DOHH2 (cell line): ENCODE measurements at regions not wholly inside any gene's neighbourhood (a gene's known extent, or its start where the extent isn't known, plus 50 kb on each side); places are given as distances from the start of the nearest gene placed in this dataset.

Experiments used
- EZH2phosphoT487 ChIP-seq: fragments of 200-600 bp; sonication (generic); IDR thresholded peaks from 2 replicates; pipeline ENCODE4 v1.6.1; 2017; ENCODE audit warnings: borderline replicate concordance, mild to moderate bottlenecking, antibody characterized with exemption, low read length, moderate library complexity, mixed read lengths
- TF ChIP-seq, protein P1 (sequence below): fragments of 200-600 bp; sonication (generic); IDR thresholded peaks from one replicate; pipeline ENCODE4 v1.5.1; 2014; ENCODE audit warnings: antibody characterized with exemption, mild to moderate bottlenecking, low read depth, low read length; ENCODE audit not compliant: poor library complexity, severe bottlenecking

DNA sequence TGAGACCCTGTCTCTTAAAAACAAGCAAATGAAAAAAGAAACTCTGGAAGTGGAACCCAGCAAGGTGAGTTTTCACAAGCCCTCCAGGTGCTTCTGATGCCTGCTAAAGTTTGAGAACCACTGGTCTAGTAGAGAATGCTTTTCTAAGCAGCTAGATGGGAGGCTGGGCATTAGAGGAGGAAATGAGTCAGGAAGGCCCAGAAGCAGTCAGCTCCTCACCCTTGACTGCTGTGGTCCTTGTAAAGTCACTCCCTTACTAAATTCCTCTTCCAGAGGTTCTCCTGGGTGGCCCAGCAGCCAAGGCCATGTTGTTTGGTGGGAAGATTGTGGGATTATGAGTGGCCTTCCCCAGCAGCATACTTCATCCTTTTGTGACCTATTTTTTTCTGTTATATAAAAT is 52.0 kb upstream of the FYN start:
- TF ChIP-seq, protein P1, sequence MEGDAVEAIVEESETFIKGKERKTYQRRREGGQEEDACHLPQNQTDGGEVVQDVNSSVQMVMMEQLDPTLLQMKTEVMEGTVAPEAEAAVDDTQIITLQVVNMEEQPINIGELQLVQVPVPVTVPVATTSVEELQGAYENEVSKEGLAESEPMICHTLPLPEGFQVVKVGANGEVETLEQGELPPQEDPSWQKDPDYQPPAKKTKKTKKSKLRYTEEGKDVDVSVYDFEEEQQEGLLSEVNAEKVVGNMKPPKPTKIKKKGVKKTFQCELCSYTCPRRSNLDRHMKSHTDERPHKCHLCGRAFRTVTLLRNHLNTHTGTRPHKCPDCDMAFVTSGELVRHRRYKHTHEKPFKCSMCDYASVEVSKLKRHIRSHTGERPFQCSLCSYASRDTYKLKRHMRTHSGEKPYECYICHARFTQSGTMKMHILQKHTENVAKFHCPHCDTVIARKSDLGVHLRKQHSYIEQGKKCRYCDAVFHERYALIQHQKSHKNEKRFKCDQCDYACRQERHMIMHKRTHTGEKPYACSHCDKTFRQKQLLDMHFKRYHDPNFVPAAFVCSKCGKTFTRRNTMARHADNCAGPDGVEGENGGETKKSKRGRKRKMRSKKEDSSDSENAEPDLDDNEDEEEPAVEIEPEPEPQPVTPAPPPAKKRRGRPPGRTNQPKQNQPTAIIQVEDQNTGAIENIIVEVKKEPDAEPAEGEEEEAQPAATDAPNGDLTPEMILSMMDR = no peak
- TF ChIP-seq EZH2phosphoT487 = no peak
